ENCODE measurements at regions not wholly inside any gene's neighbourhood (a gene's known extent, or its start where the extent isn't known, plus 50 kb on each side); places are given as distances from the start of the nearest gene placed in this dataset.

DNA sequence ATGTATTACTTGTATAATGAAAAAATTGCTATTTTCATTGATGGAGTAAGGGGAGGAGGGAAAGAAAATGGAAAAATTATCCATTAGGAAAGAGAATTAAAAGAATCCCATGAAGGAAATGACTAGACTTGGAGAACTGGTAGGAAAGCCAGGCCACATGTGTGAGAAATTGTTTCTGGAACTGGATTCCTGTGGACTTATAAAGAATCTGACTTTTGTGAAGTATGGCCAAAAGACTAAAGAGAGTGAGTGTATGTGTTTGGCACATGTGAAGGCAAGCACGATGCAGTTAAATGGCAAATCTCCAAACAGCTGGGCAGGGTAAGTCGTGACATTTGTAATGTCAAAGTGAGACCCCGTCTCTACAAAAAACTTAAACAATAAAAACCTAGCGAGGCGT is 89.4 kb downstream of the MTX3 start:
- FAIRE-seq (no peak), DNase-seq (ENCODE audit: low read depth, low spot score) (no peak)
- Histone ChIP-seq H2AFZ (ENCODE audit: control insufficient read depth, low read length) (no peak overlapping the region), H3K27ac (ENCODE audit: control insufficient read depth, insufficient read depth, low read length) (no peak overlapping the region), H3K4me3 (ENCODE audit: control insufficient read depth in 2 of 3, extremely low read depth in 1 of 3, insufficient read depth in 2 of 3, low read depth in 1 of 3, low read length in 3 of 3) (no peak overlapping the region), H3K4me1 (ENCODE audit: control insufficient read depth, extremely low read depth, insufficient read depth, low read length) (no peaks in the 10 kb centered on the region), H3K27me3 (ENCODE audit: control insufficient read depth, extremely low read depth, insufficient read depth, low read length) (no peaks in the 10 kb centered on the region), H4K20me1 (ENCODE audit: control insufficient read depth, extremely low read depth, insufficient read depth, low read length) (no peaks in the 10 kb centered on the region), H3K79me2 (ENCODE audit: control insufficient read depth, insufficient read depth, low read length) (no peaks in the 10 kb centered on the region), H3K4me2 (ENCODE audit: control insufficient read depth, extremely low read depth, insufficient read depth, low read depth, low read length) (no peak overlapping the region), H3K9me1 (ENCODE audit: control insufficient read depth, extremely low read depth, insufficient read depth, low read length) (no peaks in the 10 kb centered on the region), H3K36me3 (ENCODE audit: control insufficient read depth in 2 of 2, extremely low read depth in 1 of 2, insufficient read depth in 2 of 2, low read length in 2 of 2) (no peaks in the 10 kb centered on the region), H3K9ac (ENCODE audit: control insufficient read depth, extremely low read depth, insufficient read depth, low read length) (no peak overlapping the region), H3K9me3 (ENCODE audit: control insufficient read depth, low read depth, low read length) (no peaks in the 10 kb centered on the region)
- TF ChIP-seq EZH2 (IDR thresholded peaks at IDR 0.05; ENCODE audit: low read length), result no peak
- TF ChIP-seq, protein P1, sequence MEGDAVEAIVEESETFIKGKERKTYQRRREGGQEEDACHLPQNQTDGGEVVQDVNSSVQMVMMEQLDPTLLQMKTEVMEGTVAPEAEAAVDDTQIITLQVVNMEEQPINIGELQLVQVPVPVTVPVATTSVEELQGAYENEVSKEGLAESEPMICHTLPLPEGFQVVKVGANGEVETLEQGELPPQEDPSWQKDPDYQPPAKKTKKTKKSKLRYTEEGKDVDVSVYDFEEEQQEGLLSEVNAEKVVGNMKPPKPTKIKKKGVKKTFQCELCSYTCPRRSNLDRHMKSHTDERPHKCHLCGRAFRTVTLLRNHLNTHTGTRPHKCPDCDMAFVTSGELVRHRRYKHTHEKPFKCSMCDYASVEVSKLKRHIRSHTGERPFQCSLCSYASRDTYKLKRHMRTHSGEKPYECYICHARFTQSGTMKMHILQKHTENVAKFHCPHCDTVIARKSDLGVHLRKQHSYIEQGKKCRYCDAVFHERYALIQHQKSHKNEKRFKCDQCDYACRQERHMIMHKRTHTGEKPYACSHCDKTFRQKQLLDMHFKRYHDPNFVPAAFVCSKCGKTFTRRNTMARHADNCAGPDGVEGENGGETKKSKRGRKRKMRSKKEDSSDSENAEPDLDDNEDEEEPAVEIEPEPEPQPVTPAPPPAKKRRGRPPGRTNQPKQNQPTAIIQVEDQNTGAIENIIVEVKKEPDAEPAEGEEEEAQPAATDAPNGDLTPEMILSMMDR (optimal IDR thresholded peaks at IDR 0.05 in 1 of 3, IDR thresholded peaks at IDR 0.05 in 1 of 3, conservative IDR thresholded peaks at IDR 0.05 in 1 of 3; ENCODE audit: extremely low read depth in 1 of 3, insufficient read depth in 2 of 3, low read length in 3 of 3), result no peak
- dilution Hi-C loops (cut with MboI; ENCODE audit: extremely low pct_ligation_motif_present, low sequenced_read_pairs), result no loop called here

GRCh38 chr5:79898611-79899010 is 92.5 kb downstream of the MTX3 start:
- no peaks in the 10 kb centered on the region for H3K4me1 ChIP-seq (ENCODE audit: control insufficient read depth, extremely low read depth, insufficient read depth, low read length)
- no peaks in the 10 kb centered on the region for H3K9me3 ChIP-seq (ENCODE audit: control insufficient read depth, low read depth, low read length)
- no peak overlapping the region for H3K9ac ChIP-seq (ENCODE audit: control insufficient read depth, extremely low read depth, insufficient read depth, low read length)
- H3K27ac ChIP-seq (ENCODE audit: control insufficient read depth, insufficient read depth, low read length), result no peak overlapping the region
- no peak overlapping the region for H2AFZ ChIP-seq (ENCODE audit: control insufficient read depth, low read length)
- H3K27me3 ChIP-seq (ENCODE audit: control insufficient read depth, extremely low read depth, insufficient read depth, low read length), result no peaks in the 10 kb centered on the region
- TF ChIP-seq, protein P1 (optimal IDR thresholded peaks at IDR 0.05 in 1 of 3, IDR thresholded peaks at IDR 0.05 in 1 of 3, conservative IDR thresholded peaks at IDR 0.05 in 1 of 3; ENCODE audit: extremely low read depth in 1 of 3, insufficient read depth in 2 of 3, low read length in 3 of 3), result no peak
- no peak for TF ChIP-seq EZH2 (IDR thresholded peaks at IDR 0.05; ENCODE audit: low read length)
- no peak for DNase-seq (ENCODE audit: low read depth, low spot score)
- no peaks in the 10 kb centered on the region for H3K9me1 ChIP-seq (ENCODE audit: control insufficient read depth, extremely low read depth, insufficient read depth, low read length)
- H4K20me1 ChIP-seq (ENCODE audit: control insufficient read depth, extremely low read depth, insufficient read depth, low read length), result no peaks in the 10 kb centered on the region
- H3K4me3 ChIP-seq (ENCODE audit: control insufficient read depth in 2 of 3, extremely low read depth in 1 of 3, insufficient read depth in 2 of 3, low read depth in 1 of 3, low read length in 3 of 3), result no peak overlapping the region
- H3K36me3 ChIP-seq (ENCODE audit: control insufficient read depth in 2 of 2, extremely low read depth in 1 of 2, insufficient read depth in 2 of 2, low read length in 2 of 2), result no peaks in the 10 kb centered on the region
- dilution Hi-C loops (cut with MboI; ENCODE audit: extremely low pct_ligation_motif_present, low sequenced_read_pairs), result no loop called here
- FAIRE-seq, result no peak
- no peaks in the 10 kb centered on the region for H3K79me2 ChIP-seq (ENCODE audit: control insufficient read depth, insufficient read depth, low read length)
- H3K4me2 ChIP-seq (ENCODE audit: control insufficient read depth, extremely low read depth, insufficient read depth, low read depth, low read length), result no peak overlapping the region

Data from keratinocyte (primary cell).